ENCODE measurements at regions not wholly inside any gene's neighbourhood (a gene's known extent, or its start where the extent isn't known, plus 50 kb on each side); places are given as distances from the start of the nearest gene placed in this dataset.

- Histone ChIP-seq H3K79me2 (ENCODE audit: control insufficient read depth, insufficient read depth, low read length, poor library complexity) (no peaks in the 10 kb centered on the region), H3K4me1 (ENCODE audit: control insufficient read depth in 1 of 2, insufficient read depth in 2 of 2, low read length in 2 of 2) (no peaks in the 10 kb centered on the region), H4K91ac (ENCODE audit: low read depth, low read length) (no peak overlapping the region), H3K14ac (ENCODE audit: low read length) (no peak overlapping the region), H2AFZ (ENCODE audit: insufficient read depth, low read length, poor library complexity) (no peak overlapping the region), H3K79me1 (ENCODE audit: low read length) (no peaks in the 10 kb centered on the region), H2BK12ac (ENCODE audit: low read length) (no peak overlapping the region), H4K8ac (ENCODE audit: low read depth, low read length) (no peak overlapping the region), H3K4me2 (ENCODE audit: low read length) (no peak overlapping the region), H3K23ac (ENCODE audit: low read length) (no peak overlapping the region), H3K4ac (ENCODE audit: low read depth, low read length) (no peak overlapping the region), H2BK5ac (ENCODE audit: low read depth, low read length, poor library complexity) (no peak overlapping the region), H3K9me3 (ENCODE audit: insufficient read depth, low read depth, low read length) (no peaks in the 10 kb centered on the region), H2AK5ac (ENCODE audit: low read length) (no peak overlapping the region), H3K36me3 (ENCODE audit: control insufficient read depth in 1 of 2, insufficient read depth in 2 of 2, low read length in 2 of 2) (no peaks in the 10 kb centered on the region), H3K9ac (ENCODE audit: low read length) (no peak overlapping the region), H3K18ac (ENCODE audit: low read length) (no peak overlapping the region), H3K27me3 (ENCODE audit: insufficient read depth, low read length) (no peaks in the 10 kb centered on the region), H3K4me3 (ENCODE audit: low read depth, low read length) (no peak overlapping the region), H3K27ac (ENCODE audit: low read depth, low read length) (no peak overlapping the region), H4K12ac (ENCODE audit: low read depth, low read length) (no peak overlapping the region), H2BK120ac (ENCODE audit: insufficient read depth, low read length, poor library complexity) (no peak overlapping the region)
- DNase-seq = no peak
- no CpG with 5 or more reads among the region's 2 CpGs for WGBS (ENCODE audit: extremely low coverage, insufficient coverage, insufficient read length)
Observed at GRCh38 chr1:76769911-76770310, 97.4 kb upstream of the ST6GALNAC5 start.

GRCh38 chr1:76770979-76771378 lies 96.3 kb upstream of the ST6GALNAC5 start:
- Histone ChIP-seq H3K14ac (ENCODE audit: low read length) (no peak overlapping the region), H3K9me3 (ENCODE audit: insufficient read depth, low read depth, low read length) (no peaks in the 10 kb centered on the region), H2AK5ac (ENCODE audit: low read length) (no peak overlapping the region), H2AFZ (ENCODE audit: insufficient read depth, low read length, poor library complexity) (no peak overlapping the region), H3K79me1 (ENCODE audit: low read length) (no peaks in the 10 kb centered on the region), H3K4ac (ENCODE audit: low read depth, low read length) (no peak overlapping the region), H3K79me2 (ENCODE audit: control insufficient read depth, insufficient read depth, low read length, poor library complexity) (no peaks in the 10 kb centered on the region), H3K27ac (ENCODE audit: low read depth, low read length) (no peak overlapping the region), H3K4me3 (ENCODE audit: low read depth, low read length) (no peak overlapping the region), H3K4me2 (ENCODE audit: low read length) (no peak overlapping the region), H3K23ac (ENCODE audit: low read length) (no peak overlapping the region), H3K27me3 (ENCODE audit: insufficient read depth, low read length) (no peaks in the 10 kb centered on the region), H3K4me1 (ENCODE audit: control insufficient read depth in 1 of 2, insufficient read depth in 2 of 2, low read length in 2 of 2) (no peaks in the 10 kb centered on the region), H2BK120ac (ENCODE audit: insufficient read depth, low read length, poor library complexity) (no peak overlapping the region), H3K9ac (ENCODE audit: low read length) (no peak overlapping the region), H2BK5ac (ENCODE audit: low read depth, low read length, poor library complexity) (no peak overlapping the region), H4K12ac (ENCODE audit: low read depth, low read length) (no peak overlapping the region), H2BK12ac (ENCODE audit: low read length) (no peak overlapping the region), H3K36me3 (ENCODE audit: control insufficient read depth in 1 of 2, insufficient read depth in 2 of 2, low read length in 2 of 2) (no peaks in the 10 kb centered on the region), H4K91ac (ENCODE audit: low read depth, low read length) (no peak overlapping the region), H4K8ac (ENCODE audit: low read depth, low read length) (no peak overlapping the region), H3K18ac (ENCODE audit: low read length) (no peak overlapping the region)
- WGBS (ENCODE audit: extremely low coverage, insufficient coverage, insufficient read length) = no CpG with 5 or more reads among the region's 3 CpGs
- DNase-seq = no peak

- no peak overlapping the region for H4K91ac ChIP-seq (ENCODE audit: low read depth, low read length)
- H4K8ac ChIP-seq (ENCODE audit: low read depth, low read length) = no peak overlapping the region
Observed at GRCh38 chr1:76781447-76781846, 85.8 kb upstream of the ST6GALNAC5 start.

DNA sequence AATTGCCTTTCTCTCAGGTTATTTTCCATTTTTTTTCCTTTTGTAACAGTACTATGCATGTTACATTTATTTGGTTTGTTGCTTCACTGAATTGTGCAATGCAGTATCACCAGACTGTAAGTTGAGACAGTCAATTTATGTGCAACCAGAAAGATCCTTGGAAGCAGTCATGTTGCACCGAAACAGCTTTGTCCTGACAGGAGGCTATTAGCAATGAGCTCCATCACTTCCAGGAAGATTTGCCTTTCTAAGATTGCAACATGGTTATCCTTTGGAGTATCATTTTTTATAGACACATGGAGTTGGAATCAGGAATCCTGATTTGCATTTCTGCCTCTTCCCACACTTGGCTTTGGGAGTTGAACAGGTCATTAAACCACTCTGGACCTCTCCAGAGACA lies 84.5 kb upstream of the ST6GALNAC5 start:
- Histone ChIP-seq H3K79me1 (ENCODE audit: low read length) (no peaks in the 10 kb centered on the region), H3K9me3 (ENCODE audit: insufficient read depth, low read depth, low read length) (no peaks in the 10 kb centered on the region), H2BK120ac (ENCODE audit: insufficient read depth, low read length, poor library complexity) (no peak overlapping the region), H4K8ac (ENCODE audit: low read depth, low read length) (no peak overlapping the region), H4K12ac (ENCODE audit: low read depth, low read length) (no peak overlapping the region), H2BK12ac (ENCODE audit: low read length) (no peak overlapping the region), H3K4me2 (ENCODE audit: low read length) (no peak overlapping the region), H2BK5ac (ENCODE audit: low read depth, low read length, poor library complexity) (no peak overlapping the region), H2AK5ac (ENCODE audit: low read length) (no peak overlapping the region), H3K9ac (ENCODE audit: low read length) (no peak overlapping the region), H3K14ac (ENCODE audit: low read length) (no peak overlapping the region), H3K27me3 (ENCODE audit: insufficient read depth, low read length) (no peaks in the 10 kb centered on the region), H3K4me1 (ENCODE audit: control insufficient read depth in 1 of 2, insufficient read depth in 2 of 2, low read length in 2 of 2) (no peaks in the 10 kb centered on the region), H3K23ac (ENCODE audit: low read length) (no peak overlapping the region), H3K4ac (ENCODE audit: low read depth, low read length) (no peak overlapping the region), H4K91ac (ENCODE audit: low read depth, low read length) (no peak overlapping the region), H2AFZ (ENCODE audit: insufficient read depth, low read length, poor library complexity) (no peak overlapping the region), H3K36me3 (ENCODE audit: control insufficient read depth in 1 of 2, insufficient read depth in 2 of 2, low read length in 2 of 2) (no peaks in the 10 kb centered on the region), H3K4me3 (ENCODE audit: low read depth, low read length) (no peak overlapping the region), H3K27ac (ENCODE audit: low read depth, low read length) (no peak overlapping the region), H3K79me2 (ENCODE audit: control insufficient read depth, insufficient read depth, low read length, poor library complexity) (no peaks in the 10 kb centered on the region), H3K18ac (ENCODE audit: low read length) (no peak overlapping the region)
- WGBS (ENCODE audit: extremely low coverage, insufficient coverage, insufficient read length) = no CpG with 5 or more reads among the region's 1 CpG
- DNase-seq = no peak

More at GRCh38 chr1:76781447-76781846, 85.8 kb upstream of the ST6GALNAC5 start:
- Histone ChIP-seq H2BK120ac (ENCODE audit: insufficient read depth, low read length, poor library complexity) (no peak overlapping the region), H4K12ac (ENCODE audit: low read depth, low read length) (no peak overlapping the region), H3K4me2 (ENCODE audit: low read length) (no peak overlapping the region), H3K14ac (ENCODE audit: low read length) (no peak overlapping the region), H3K79me2 (ENCODE audit: control insufficient read depth, insufficient read depth, low read length, poor library complexity) (no peaks in the 10 kb centered on the region), H3K9me3 (ENCODE audit: insufficient read depth, low read depth, low read length) (no peaks in the 10 kb centered on the region), H2BK12ac (ENCODE audit: low read length) (no peak overlapping the region), H3K9ac (ENCODE audit: low read length) (no peak overlapping the region), H3K4ac (ENCODE audit: low read depth, low read length) (no peak overlapping the region), H3K18ac (ENCODE audit: low read length) (no peak overlapping the region), H2AFZ (ENCODE audit: insufficient read depth, low read length, poor library complexity) (no peak overlapping the region), H2BK5ac (ENCODE audit: low read depth, low read length, poor library complexity) (no peak overlapping the region), H2AK5ac (ENCODE audit: low read length) (no peak overlapping the region), H3K79me1 (ENCODE audit: low read length) (no peaks in the 10 kb centered on the region), H3K36me3 (ENCODE audit: control insufficient read depth in 1 of 2, insufficient read depth in 2 of 2, low read length in 2 of 2) (no peaks in the 10 kb centered on the region), H3K23ac (ENCODE audit: low read length) (no peak overlapping the region), H3K27me3 (ENCODE audit: insufficient read depth, low read length) (no peaks in the 10 kb centered on the region), H3K27ac (ENCODE audit: low read depth, low read length) (no peak overlapping the region), H3K4me1 (ENCODE audit: control insufficient read depth in 1 of 2, insufficient read depth in 2 of 2, low read length in 2 of 2) (no peaks in the 10 kb centered on the region), H3K4me3 (ENCODE audit: low read depth, low read length) (no peak overlapping the region)
- no peak for DNase-seq

- Histone ChIP-seq H4K12ac (ENCODE audit: low read depth, low read length) (no peak overlapping the region), H2BK5ac (ENCODE audit: low read depth, low read length, poor library complexity) (no peak overlapping the region), H3K27ac (ENCODE audit: low read depth, low read length) (no peak overlapping the region), H3K4ac (ENCODE audit: low read depth, low read length) (no peak overlapping the region), H3K9ac (ENCODE audit: low read length) (no peak overlapping the region), H4K8ac (ENCODE audit: low read depth, low read length) (no peak overlapping the region), H3K79me2 (ENCODE audit: control insufficient read depth, insufficient read depth, low read length, poor library complexity) (no peaks in the 10 kb centered on the region), H3K18ac (ENCODE audit: low read length) (no peak overlapping the region), H4K91ac (ENCODE audit: low read depth, low read length) (no peak overlapping the region), H3K23ac (ENCODE audit: low read length) (no peak overlapping the region), H2BK12ac (ENCODE audit: low read length) (no peak overlapping the region), H3K9me3 (ENCODE audit: insufficient read depth, low read depth, low read length) (no peaks in the 10 kb centered on the region), H3K14ac (ENCODE audit: low read length) (no peak overlapping the region), H2BK120ac (ENCODE audit: insufficient read depth, low read length, poor library complexity) (no peak overlapping the region), H3K27me3 (ENCODE audit: insufficient read depth, low read length) (no peaks in the 10 kb centered on the region), H3K79me1 (ENCODE audit: low read length) (no peaks in the 10 kb centered on the region), H2AFZ (ENCODE audit: insufficient read depth, low read length, poor library complexity) (no peak overlapping the region), H3K4me2 (ENCODE audit: low read length) (no peak overlapping the region), H3K4me3 (ENCODE audit: low read depth, low read length) (no peak overlapping the region), H3K4me1 (ENCODE audit: control insufficient read depth in 1 of 2, insufficient read depth in 2 of 2, low read length in 2 of 2) (no peaks in the 10 kb centered on the region), H3K36me3 (ENCODE audit: control insufficient read depth in 1 of 2, insufficient read depth in 2 of 2, low read length in 2 of 2) (no peaks in the 10 kb centered on the region), H2AK5ac (ENCODE audit: low read length) (no peak overlapping the region)
- DNase-seq = no peak
Observed at GRCh38 chr1:76784502-76784901, 82.8 kb upstream of the ST6GALNAC5 start.

Measured in trophoblast cell (in vitro differentiated cells and primary cell).